Muscle of leg (tissue), 3 donors: ENCODE measurements at regions not wholly inside any gene's neighbourhood (a gene's known extent, or its start where the extent isn't known, plus 50 kb on each side); places are given as distances from the start of the nearest gene placed in this dataset.
A peak's percentile ranks its signal among the peaks of the same experiment; 100 is the strongest.

Experiments
- DNase-seq: peaks from one replicate; pipeline ENCODE4 v3.0.0; 2013
- H3K27ac ChIP-seq: one replicate; pipeline ENCODE4 v1.5.1; 2013; ENCODE audit warnings: mild to moderate bottlenecking, low read length, control low read depth
- H3K27me3 ChIP-seq: one replicate; pipeline ENCODE4 v1.6.1; 2013; ENCODE audit warnings: low read length; ENCODE audit not compliant: control insufficient read depth, insufficient read depth
- H3K36me3 ChIP-seq: one replicate; pipeline ENCODE4 v1.6.1; 2013; ENCODE audit warnings: low read length; ENCODE audit not compliant: control insufficient read depth, insufficient read depth
- H3K4me1 ChIP-seq: one replicate; pipeline ENCODE4 v1.6.1; 2013; ENCODE audit warnings: low read length; ENCODE audit not compliant: control insufficient read depth, insufficient read depth
- H3K4me3 ChIP-seq: one replicate; pipeline ENCODE4 v1.5.1; 2013; ENCODE audit warnings: low read length, control low read depth
- H3K9me3 ChIP-seq: replicated peaks from 2 replicates; pipeline ENCODE4 v1.6.1; 2013; ENCODE audit warnings: low read depth, low read length; ENCODE audit not compliant: control insufficient read depth
- WGBS: methylation state at CpG from one replicate; pipeline ENCODE4 v1.1.5; 2013; ENCODE audit warnings: missing lambda C conversion rate; ENCODE audit not compliant: insufficient coverage; 5-methylcytosine and 5-hydroxymethylcytosine counted together

GRCh38 chr12:115770643-115771042 is 506.9 kb downstream of the MED13L start:
- H3K4me3 ChIP-seq: no peak overlapping the region
- 55% methylated on average over 1 of the region's 1 CpG for WGBS
- H3K27ac ChIP-seq: no peak overlapping the region
- H3K4me1 ChIP-seq: no peaks in the 10 kb centered on the region
- no peaks in the 10 kb centered on the region for H3K36me3 ChIP-seq
- H3K9me3 ChIP-seq: no peaks in the 10 kb centered on the region
- DNase-seq: no peak
- peaks cover 8% of the 10 kb centered on the region for H3K27me3 ChIP-seq

GRCh38 chr12:115767916-115768315 is 509.6 kb downstream of the MED13L start:
- H3K9me3 ChIP-seq: no peaks in the 10 kb centered on the region
- no peak overlapping the region for H3K4me3 ChIP-seq
- no peaks in the 10 kb centered on the region for H3K27me3 ChIP-seq
- H3K36me3 ChIP-seq: no peaks in the 10 kb centered on the region
- H3K27ac ChIP-seq: no peak overlapping the region
- H3K4me1 ChIP-seq: no peaks in the 10 kb centered on the region
- DNase-seq: peak; percentile 33
- no CpG with 5 or more reads among the region's 5 CpGs for WGBS

GRCh38 chr12:115763982-115764621 is 513.4 kb downstream of the MED13L start:
- no peak overlapping the region for H3K27ac ChIP-seq
- WGBS: no CpG with 5 or more reads among the region's 3 CpGs
- no peaks in the 10 kb centered on the region for H3K9me3 ChIP-seq
- peaks cover 4% of the 10 kb centered on the region for H3K27me3 ChIP-seq
- H3K4me1 ChIP-seq: no peaks in the 10 kb centered on the region
- H3K4me3 ChIP-seq: no peak overlapping the region
- DNase-seq: no peak
- H3K36me3 ChIP-seq: no peaks in the 10 kb centered on the region

- H3K36me3 ChIP-seq: no peaks in the 10 kb centered on the region
- DNase-seq: peak; percentile 54
- H3K27me3 ChIP-seq: peaks cover 7% of the 10 kb centered on the region
- no peaks in the 10 kb centered on the region for H3K9me3 ChIP-seq
- no peak overlapping the region for H3K27ac ChIP-seq
- no peak overlapping the region for H3K4me3 ChIP-seq
- no CpG with 5 or more reads among the region's 5 CpGs for WGBS
- no peaks in the 10 kb centered on the region for H3K4me1 ChIP-seq
Measured at GRCh38 chr12:115763376-115763775, 514.1 kb downstream of the MED13L start.

GRCh38 chr12:115762936-115763335 is 514.6 kb downstream of the MED13L start:
- Histone ChIP-seq H3K4me1 (no peaks in the 10 kb centered on the region), H3K4me3 (no peak overlapping the region), H3K27me3 (peaks cover 7% of the 10 kb centered on the region), H3K36me3 (no peaks in the 10 kb centered on the region), H3K27ac (no peak overlapping the region), H3K9me3 (no peaks in the 10 kb centered on the region)
- peak; percentile 7 for DNase-seq
- WGBS: 79% methylated on average over 2 of the region's 3 CpGs

- DNase-seq: peak; percentile 7
- Histone ChIP-seq H3K4me3 (no peak overlapping the region), H3K36me3 (no peaks in the 10 kb centered on the region), H3K4me1 (no peaks in the 10 kb centered on the region), H3K27me3 (peaks cover 7% of the 10 kb centered on the region), H3K27ac (no peak overlapping the region), H3K9me3 (no peaks in the 10 kb centered on the region)
- WGBS: no CpG with 5 or more reads among the region's 2 CpGs
Measured at GRCh38 chr12:115761784-115762183, 515.7 kb downstream of the MED13L start.

GRCh38 chr12:115760231-115760630 is 517.3 kb downstream of the MED13L start:
- no peak overlapping the region for H3K27ac ChIP-seq
- no peaks in the 10 kb centered on the region for H3K9me3 ChIP-seq
- no peak overlapping the region for H3K4me3 ChIP-seq
- H3K36me3 ChIP-seq: no peaks in the 10 kb centered on the region
- 69% methylated on average over 5 of the region's 5 CpGs for WGBS
- no peak for DNase-seq
- no peaks in the 10 kb centered on the region for H3K4me1 ChIP-seq
- peaks cover 12% of the 10 kb centered on the region for H3K27me3 ChIP-seq

GRCh38 chr12:115758877-115759620 is 518.4 kb downstream of the MED13L start:
- no peaks in the 10 kb centered on the region for H3K4me1 ChIP-seq
- peaks cover 12% of the 10 kb centered on the region for H3K27me3 ChIP-seq
- H3K36me3 ChIP-seq: no peaks in the 10 kb centered on the region
- 92% methylated on average over 2 of the region's 9 CpGs for WGBS
- H3K9me3 ChIP-seq: no peaks in the 10 kb centered on the region
- DNase-seq: no peak
- no peak overlapping the region for H3K4me3 ChIP-seq
- no peak overlapping the region for H3K27ac ChIP-seq

- Histone ChIP-seq H3K4me1 (no peaks in the 10 kb centered on the region), H3K4me3 (no peak overlapping the region), H3K27me3 (peaks cover 12% of the 10 kb centered on the region), H3K27ac (no peak overlapping the region), H3K36me3 (no peaks in the 10 kb centered on the region), H3K9me3 (no peaks in the 10 kb centered on the region)
- WGBS: no CpG with 5 or more reads among the region's 5 CpGs
- DNase-seq: no peak
Measured at GRCh38 chr12:115758183-115758582, 519.3 kb downstream of the MED13L start.

GRCh38 chr12:115756804-115757203 is 520.7 kb downstream of the MED13L start:
- H3K4me1 ChIP-seq: peaks cover 2% of the 10 kb centered on the region
- no peak for DNase-seq
- no peak overlapping the region for H3K27ac ChIP-seq
- no peaks in the 10 kb centered on the region for H3K36me3 ChIP-seq
- peaks cover 12% of the 10 kb centered on the region for H3K27me3 ChIP-seq
- WGBS: no CpG with 5 or more reads among the region's 8 CpGs
- no peak overlapping the region for H3K4me3 ChIP-seq
- no peaks in the 10 kb centered on the region for H3K9me3 ChIP-seq
